ENCODE measurements at regions not wholly inside any gene's neighbourhood (a gene's known extent, or its start where the extent isn't known, plus 50 kb on each side); places are given as distances from the start of the nearest gene placed in this dataset.

GRCh38 chr20:39935901-39936300 is 753.1 kb downstream of the MAFB start:
- TF ChIP-seq CTCF (IDR thresholded peaks at IDR 0.05) (no peak), POLR2A (IDR thresholded peaks at IDR 0.05) (no peak), POLR2AphosphoS5 (IDR thresholded peaks at IDR 0.05) (no peak)

All from stomach (tissue), 4 donors.